ENCODE measurements at regions not wholly inside any gene's neighbourhood (a gene's known extent, or its start where the extent isn't known, plus 50 kb on each side); places are given as distances from the start of the nearest gene placed in this dataset.

GRCh38 chr19:16000024-16000663 is 51.3 kb downstream of the OR10H4 start:
- no peak for DNase-seq
- in situ Hi-C loops (cut with HindIII; ENCODE audit: low pct_ligation_motif_present, low pct_unique_long_range_greater_than_20kb, low sequenced_read_pairs), result no loop called here

- in situ Hi-C loops (cut with HindIII; ENCODE audit: low pct_ligation_motif_present, low pct_unique_long_range_greater_than_20kb, low sequenced_read_pairs), result no loop called here
- DNase-seq, result no peak
Observed at GRCh38 chr19:16001481-16002312, 52.9 kb downstream of the OR10H4 start.

- in situ Hi-C loops (cut with HindIII; ENCODE audit: low pct_ligation_motif_present, low pct_unique_long_range_greater_than_20kb, low sequenced_read_pairs), result no loop called here
- no peak for DNase-seq
Observed at GRCh38 chr19:16002406-16003384, 53.9 kb downstream of the OR10H4 start.

GRCh38 chr19:16003391-16003790 is 54.6 kb downstream of the OR10H4 start:
- no peak for DNase-seq
- in situ Hi-C loops (cut with HindIII; ENCODE audit: low pct_ligation_motif_present, low pct_unique_long_range_greater_than_20kb, low sequenced_read_pairs), result no loop called here

GRCh38 chr19:16005925-16006324 is 57.1 kb downstream of the OR10H4 start:
- no peak for DNase-seq
- in situ Hi-C loops (cut with HindIII; ENCODE audit: low pct_ligation_motif_present, low pct_unique_long_range_greater_than_20kb, low sequenced_read_pairs), result no loop called here

GRCh38 chr19:16012552-16012951 is 63.7 kb upstream of the TPM4 start:
- DNase-seq, result no peak
- in situ Hi-C loops (cut with HindIII; ENCODE audit: low pct_ligation_motif_present, low pct_unique_long_range_greater_than_20kb, low sequenced_read_pairs), result no loop called here

GRCh38 chr19:16013181-16013850 is 63.0 kb upstream of the TPM4 start:
- no peak for DNase-seq
- in situ Hi-C loops (cut with HindIII; ENCODE audit: low pct_ligation_motif_present, low pct_unique_long_range_greater_than_20kb, low sequenced_read_pairs), result no loop called here

- in situ Hi-C loops (cut with HindIII; ENCODE audit: low pct_ligation_motif_present, low pct_unique_long_range_greater_than_20kb, low sequenced_read_pairs), result no loop called here
- no peak for DNase-seq
Observed at GRCh38 chr19:16013851-16014840, 62.1 kb upstream of the TPM4 start.

GRCh38 chr19:16014923-16015804 is 61.1 kb upstream of the TPM4 start:
- no peak for DNase-seq
- in situ Hi-C loops (cut with HindIII; ENCODE audit: low pct_ligation_motif_present, low pct_unique_long_range_greater_than_20kb, low sequenced_read_pairs), result no loop called here

GRCh38 chr19:16015805-16016173 is 60.5 kb upstream of the TPM4 start:
- in situ Hi-C loops (cut with HindIII; ENCODE audit: low pct_ligation_motif_present, low pct_unique_long_range_greater_than_20kb, low sequenced_read_pairs), result no loop called here
- no peak for DNase-seq

- in situ Hi-C loops (cut with HindIII; ENCODE audit: low pct_ligation_motif_present, low pct_unique_long_range_greater_than_20kb, low sequenced_read_pairs), result no loop called here
Observed at GRCh38 chr19:16016226-16017137, 59.8 kb upstream of the TPM4 start.

GRCh38 chr19:16017138-16017490 is 59.2 kb upstream of the TPM4 start:
- in situ Hi-C loops (cut with HindIII; ENCODE audit: low pct_ligation_motif_present, low pct_unique_long_range_greater_than_20kb, low sequenced_read_pairs), result no loop called here
- DNase-seq, result no peak

More at GRCh38 chr19:16016226-16017137, 59.8 kb upstream of the TPM4 start:
- DNase-seq, result no peak

- in situ Hi-C loops (cut with HindIII; ENCODE audit: low pct_ligation_motif_present, low pct_unique_long_range_greater_than_20kb, low sequenced_read_pairs), result no loop called here
Observed at GRCh38 chr19:16018106-16018755, 58.1 kb upstream of the TPM4 start.

GRCh38 chr19:16018801-16019551 is 57.3 kb upstream of the TPM4 start:
- in situ Hi-C loops (cut with HindIII; ENCODE audit: low pct_ligation_motif_present, low pct_unique_long_range_greater_than_20kb, low sequenced_read_pairs), result no loop called here

More at GRCh38 chr19:16018106-16018755, 58.1 kb upstream of the TPM4 start:
- DNase-seq, result no peak

More at GRCh38 chr19:16018801-16019551, 57.3 kb upstream of the TPM4 start:
- no peak for DNase-seq

Measured in ACHN (cell line).